GM21619 (cell line): ENCODE measurements at regions not wholly inside any gene's neighbourhood (a gene's known extent, or its start where the extent isn't known, plus 50 kb on each side); places are given as distances from the start of the nearest gene placed in this dataset.
"Not testable (repeated sequence)": the region's sequence is repeated elsewhere in the genome, so short reads cannot be mapped to it uniquely, and the experiment has no call there.

ENCODE experiments used
- ATAC-seq: cut with Tn5 transposase; IDR thresholded peaks from one replicate; pipeline ENCODE4 v1.9.1; 2021; ENCODE audit not compliant: unreplicated experiment

GRCh38 chr17:70426752-70427151 is 257.4 kb downstream of the KCNJ2 start:
- no peak for ATAC-seq

DNA sequence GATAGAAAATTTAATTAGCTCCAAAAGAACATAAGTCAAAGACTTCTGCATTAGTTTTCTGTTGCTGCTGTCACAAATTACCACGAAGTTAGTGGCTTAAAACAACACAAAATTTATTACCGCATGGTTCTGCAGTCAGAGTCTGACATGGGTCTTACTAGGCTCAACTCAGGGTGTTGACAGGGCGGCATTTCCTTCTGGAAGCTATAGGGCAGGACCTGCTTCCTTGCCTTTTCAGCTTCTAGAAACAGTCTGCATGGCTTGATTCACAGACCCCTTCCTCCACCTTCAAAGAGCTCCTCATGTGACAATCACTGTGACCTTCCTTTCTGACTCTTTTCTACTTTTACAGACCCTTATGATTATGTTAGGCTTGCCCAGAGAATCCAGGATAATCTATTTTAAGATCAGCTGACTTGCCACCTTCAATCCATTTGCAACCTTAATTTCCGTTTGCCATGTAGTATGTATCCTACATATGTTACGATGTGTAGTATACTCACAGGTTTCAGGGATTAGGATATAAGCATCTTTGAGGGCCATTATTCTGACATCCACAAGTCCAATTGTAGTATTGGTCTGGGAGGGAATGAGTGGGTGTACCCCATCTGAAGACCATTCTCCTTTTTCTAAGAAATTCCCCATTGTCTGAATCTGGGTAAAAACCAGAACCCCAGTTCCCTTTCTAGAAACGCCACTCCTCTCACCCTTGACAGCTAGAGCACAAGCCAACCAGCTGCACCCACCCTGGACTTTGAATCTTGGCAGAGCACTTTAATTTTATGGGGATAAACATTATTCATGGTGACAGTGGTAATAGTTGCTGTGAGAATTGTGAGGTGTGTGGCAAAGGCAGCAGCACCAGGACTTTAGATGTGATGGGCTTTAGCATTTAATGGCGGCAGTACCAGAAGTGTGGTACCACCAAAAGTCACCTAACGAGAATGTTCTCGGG is 265.5 kb downstream of the KCNJ2 start:
- no peak for ATAC-seq

GRCh38 chr17:70437656-70438055 is 268.3 kb downstream of the KCNJ2 start:
- ATAC-seq, result no peak

GRCh38 chr17:70446446-70446845 is 277.1 kb downstream of the KCNJ2 start:
- ATAC-seq, result no peak

DNA sequence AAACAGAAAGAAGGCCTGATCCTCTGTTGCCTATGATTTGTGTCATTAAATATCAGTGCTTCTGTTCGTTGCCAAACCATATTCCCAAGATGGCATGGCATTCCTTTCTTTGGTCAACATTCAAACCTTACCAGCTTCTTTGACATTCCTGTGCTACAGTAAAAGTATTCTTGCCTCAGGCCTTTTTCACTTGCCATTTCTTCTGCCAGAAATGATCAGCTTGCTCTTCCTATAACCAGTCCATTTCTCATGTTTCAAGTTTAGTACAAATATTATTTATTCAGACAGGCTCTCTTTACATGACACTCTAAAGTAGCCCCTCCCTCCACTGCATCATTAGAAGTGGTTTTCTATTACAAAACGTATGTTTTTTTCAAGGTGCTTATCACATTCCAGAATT is 278.3 kb downstream of the KCNJ2 start:
- no peak for ATAC-seq

- not testable (repeated sequence) for ATAC-seq
Measured at GRCh38 chr17:70453075-70453474, 283.7 kb downstream of the KCNJ2 start.

GRCh38 chr17:70454377-70454776 is 285.0 kb downstream of the KCNJ2 start:
- ATAC-seq, result no peak

DNA sequence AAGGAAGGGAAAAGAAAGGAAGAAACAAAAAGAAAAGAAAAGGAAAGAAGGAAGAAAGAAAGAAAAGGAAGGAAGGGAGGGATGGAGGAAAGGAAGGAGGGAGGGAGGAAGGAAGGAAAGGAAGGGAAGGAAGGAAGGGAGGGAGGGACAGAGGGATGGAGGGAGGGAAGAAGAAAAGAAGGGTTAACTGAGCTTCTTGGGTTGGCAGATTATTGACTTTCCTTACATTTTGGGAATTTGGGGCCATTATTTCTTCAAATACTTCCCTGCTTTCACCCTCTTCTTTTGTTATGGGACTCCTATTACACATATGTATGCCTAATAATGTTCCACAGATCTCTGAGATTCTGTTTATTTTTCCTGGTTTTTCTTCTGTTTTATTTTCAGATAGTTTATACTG is 285.6 kb downstream of the KCNJ2 start:
- no peak for ATAC-seq

GRCh38 chr17:70464995-70465394 is 295.7 kb downstream of the KCNJ2 start:
- no peak for ATAC-seq

DNA sequence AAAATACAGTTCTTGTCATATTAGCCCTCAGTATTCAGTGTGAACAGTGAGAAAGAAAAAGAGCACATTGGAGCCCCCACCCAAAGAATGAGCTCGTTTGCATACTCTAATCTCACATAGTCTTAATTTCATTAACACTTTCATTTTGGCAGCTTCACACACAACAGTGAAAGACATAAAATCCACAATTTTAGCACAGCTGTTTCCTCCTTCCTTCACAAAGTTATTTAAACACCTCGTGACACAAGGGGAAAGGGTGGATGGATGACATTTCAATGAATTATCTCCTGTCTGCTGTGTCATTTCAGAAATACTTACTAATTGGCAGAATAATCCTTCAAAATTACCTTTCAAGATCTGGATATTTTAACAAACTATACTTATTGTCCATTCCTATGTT is 299.3 kb downstream of the KCNJ2 start:
- no peak for ATAC-seq

- ATAC-seq, result no peak
Measured at GRCh38 chr17:70473049-70473448, 303.7 kb downstream of the KCNJ2 start.

GRCh38 chr17:70476368-70476767 is 307.0 kb downstream of the KCNJ2 start:
- ATAC-seq, result no peak

DNA sequence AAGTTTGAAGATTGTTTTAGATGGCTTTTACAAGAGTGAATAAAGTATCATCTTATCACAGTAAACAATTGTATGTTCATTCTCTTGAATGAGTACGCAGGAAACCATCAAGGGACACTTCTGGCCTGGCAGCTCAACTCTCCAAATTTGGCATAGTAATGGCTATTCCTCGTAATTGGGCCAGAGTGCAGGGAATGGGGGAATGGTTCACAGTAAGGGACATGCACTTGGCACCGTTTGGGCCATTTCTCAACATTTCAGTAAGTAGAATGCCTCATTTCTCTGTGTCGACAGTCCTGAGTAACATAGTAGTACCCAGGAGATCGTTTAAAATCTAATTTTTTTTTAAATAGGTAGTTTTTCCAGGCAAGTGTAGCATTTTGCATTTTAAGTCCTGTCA is 309.6 kb downstream of the KCNJ2 start:
- no peak for ATAC-seq

DNA sequence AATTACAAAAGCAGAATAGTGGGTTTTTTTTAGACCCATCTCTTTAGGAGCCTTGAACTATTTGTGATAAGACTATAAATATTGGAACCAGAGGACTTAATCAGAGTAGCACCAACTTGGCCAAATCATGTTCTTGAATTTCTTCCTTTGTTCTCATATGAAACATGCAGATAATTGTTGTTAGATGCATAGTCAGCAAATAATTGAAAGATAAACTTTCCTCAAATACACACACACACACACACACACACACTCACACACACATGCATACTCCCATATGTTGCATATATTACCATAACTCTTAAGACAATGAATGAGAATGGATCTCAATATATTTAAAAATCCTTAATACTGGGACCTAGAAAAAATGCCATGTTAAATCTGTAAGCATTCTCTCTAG is 310.4 kb downstream of the KCNJ2 start:
- ATAC-seq, result no peak

GRCh38 chr17:70483624-70484023 is 314.3 kb downstream of the KCNJ2 start:
- no peak for ATAC-seq

- ATAC-seq, result no peak
Measured at GRCh38 chr17:70484050-70484449, 314.7 kb downstream of the KCNJ2 start.

DNA sequence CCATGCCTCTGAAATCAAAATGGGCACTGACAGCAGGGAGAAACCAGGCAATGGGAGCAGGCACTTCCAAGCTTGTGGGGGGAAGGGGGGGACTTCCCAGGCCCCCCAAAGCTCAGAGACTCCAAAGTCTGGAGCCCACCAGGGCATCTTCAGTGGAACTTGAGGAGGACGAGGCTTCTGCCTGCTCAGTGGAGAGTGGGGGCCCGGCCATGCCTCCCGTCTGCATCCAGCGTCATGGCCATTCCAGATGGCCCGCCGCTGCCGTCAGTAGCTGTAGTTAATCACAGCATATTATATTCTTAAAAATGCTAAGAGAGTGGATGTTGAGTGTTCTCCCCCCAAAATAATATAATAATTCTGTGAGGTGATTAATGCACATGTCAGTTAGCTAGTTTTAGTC is 315.2 kb downstream of the KCNJ2 start:
- no peak for ATAC-seq

- ATAC-seq, result no peak
Measured at GRCh38 chr17:70492368-70492767, 323.0 kb downstream of the KCNJ2 start.

DNA sequence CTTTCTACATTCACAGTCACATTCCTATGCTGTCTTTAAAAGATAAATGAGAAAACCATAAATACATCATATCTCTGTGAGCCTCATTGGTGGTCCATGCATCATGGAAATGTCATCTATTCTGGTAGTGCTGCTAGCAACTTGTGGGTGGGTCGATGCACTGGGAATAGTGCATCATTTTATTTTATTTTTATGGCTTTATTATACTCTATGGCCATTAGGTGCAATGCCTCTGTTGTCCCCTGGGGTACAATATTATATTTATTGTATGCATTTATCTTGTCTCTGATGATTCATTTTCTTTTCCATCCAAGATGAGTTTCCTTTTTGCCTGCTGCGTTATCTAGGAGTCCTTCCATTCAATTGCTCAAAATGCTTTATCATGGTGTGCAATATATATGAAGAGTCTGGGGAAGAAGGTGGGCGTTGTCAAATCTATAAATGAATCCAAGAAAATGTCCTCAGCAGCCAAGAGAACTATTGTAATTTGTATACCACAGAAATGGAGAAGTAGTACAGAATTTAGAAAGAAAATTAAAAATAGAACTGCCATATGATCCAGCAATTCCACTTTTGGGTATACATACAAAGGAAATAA is 324.0 kb downstream of the KCNJ2 start:
- no peak for ATAC-seq

DNA sequence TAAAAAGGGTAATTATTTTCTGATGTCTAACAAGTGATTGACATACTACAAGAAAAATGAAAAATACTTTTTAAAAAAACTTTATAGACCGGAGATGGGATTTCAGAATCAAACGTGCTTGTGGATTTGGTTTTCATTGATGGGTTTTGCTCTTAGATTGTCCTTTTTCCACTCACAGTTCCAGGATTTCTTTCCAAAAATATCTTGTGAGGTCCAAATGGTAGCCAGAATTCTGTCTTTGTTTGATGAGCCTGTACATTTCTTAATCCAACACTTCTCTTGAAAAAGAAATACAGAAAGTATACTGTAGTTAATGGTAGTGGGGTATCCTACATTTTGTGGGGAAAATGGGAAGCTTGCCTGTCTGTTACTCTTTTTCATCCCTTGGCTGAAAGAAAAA is 329.3 kb downstream of the KCNJ2 start:
- ATAC-seq, result no peak

DNA sequence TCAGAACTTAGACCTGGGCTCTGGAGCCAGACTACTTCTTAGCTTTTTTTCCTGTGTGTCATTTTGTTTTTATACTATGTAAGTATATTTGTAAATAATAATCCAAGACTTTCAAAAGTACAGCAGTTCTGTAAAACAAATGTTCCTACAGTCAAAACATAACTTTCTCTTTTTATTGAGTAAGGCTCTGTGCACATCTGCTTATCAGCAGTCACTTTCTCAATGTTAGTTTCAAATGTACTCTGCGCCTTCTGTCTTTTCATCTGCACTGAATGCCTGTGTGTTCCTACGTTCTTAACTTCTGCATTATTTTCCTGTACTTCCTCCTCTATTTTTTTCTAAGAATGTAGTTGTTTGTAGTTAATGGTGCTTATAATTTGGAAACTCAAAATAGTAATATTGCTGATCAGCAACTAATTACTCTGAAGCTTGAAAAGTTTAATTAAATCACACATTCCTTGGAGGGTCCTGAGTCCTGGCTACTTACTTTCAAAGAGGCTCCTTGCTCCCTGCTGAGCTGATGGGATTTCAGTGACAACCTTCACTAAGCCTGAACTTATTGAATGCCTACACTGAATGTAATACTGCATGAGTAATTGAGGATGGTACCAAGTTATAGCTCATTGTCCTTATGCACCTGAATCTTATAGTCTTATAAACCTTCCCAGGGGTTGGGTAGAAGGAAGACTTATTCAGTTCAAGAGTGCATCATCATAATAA is 329.9 kb downstream of the KCNJ2 start:
- ATAC-seq, result no peak

GRCh38 chr17:70503449-70503848 is 334.1 kb downstream of the KCNJ2 start:
- no peak for ATAC-seq
